HepG2 (cell line): ENCODE measurements at regions not wholly inside any gene's neighbourhood (a gene's known extent, or its start where the extent isn't known, plus 50 kb on each side); places are given as distances from the start of the nearest gene placed in this dataset.

ENCODE experiments used
- HMG20A ChIP-seq: IDR thresholded peaks from 2 replicates; pipeline ENCODE4 v1.6.1; 2016; ENCODE audit warnings: borderline replicate concordance
- KDM1A ChIP-seq: IDR thresholded peaks from 2 replicates; pipeline ENCODE4 v1.6.1; 2016; ENCODE audit warnings: missing compliant biosample characterization
- PREB ChIP-seq: sonication (generic); formaldehyde crosslinking; IDR thresholded peaks from 2 replicates; pipeline ENCODE4 v1.4.0; 2020; ENCODE audit warnings: missing genetic modification reagents
- RARG ChIP-seq: sonication (generic); formaldehyde crosslinking; IDR thresholded peaks from 2 replicates; pipeline ENCODE4 v1.4.0; 2020; ENCODE audit warnings: low read depth, mild to moderate bottlenecking, missing genetic modification reagents
- RFX1 ChIP-seq: fragments of 450-650 bp; IDR thresholded peaks from 2 replicates; pipeline ENCODE4 v1.6.1; 2017
- RORA ChIP-seq: sonication (generic); formaldehyde crosslinking; IDR thresholded peaks from 2 replicates; pipeline ENCODE4 v1.5.0; 2020; ENCODE audit warnings: mild to moderate bottlenecking, missing genetic modification reagents, moderate library complexity
- TBX3 ChIP-seq: fragments of 450-650 bp; IDR thresholded peaks from 2 replicates; pipeline ENCODE4 v1.6.1; 2017; ENCODE audit warnings: antibody characterized with exemption, mild to moderate bottlenecking, inconsistent platforms, borderline replicate concordance
- TMF1 ChIP-seq: sonication (generic); formaldehyde crosslinking; IDR thresholded peaks from 2 replicates; pipeline ENCODE4 v1.8.1; 2022; ENCODE audit warnings: low read depth, missing genetic modification reagents
- ZNF138 ChIP-seq: sonication (generic); formaldehyde crosslinking; IDR thresholded peaks from 2 replicates; pipeline ENCODE4 v1.5.0; 2020; ENCODE audit warnings: mild to moderate bottlenecking, low read depth, missing genetic modification reagents
- ZNF577 ChIP-seq: sonication (generic); formaldehyde crosslinking; IDR thresholded peaks from 2 replicates; pipeline ENCODE4 v1.4.0; 2020; ENCODE audit warnings: mild to moderate bottlenecking, low read depth, missing genetic modification reagents, borderline replicate concordance
- TF ChIP-seq, protein P1 (sequence below): sonication (generic); formaldehyde crosslinking; IDR thresholded peaks from one replicate; pipeline ENCODE4 v1.5.1; 2020; ENCODE audit warnings: mild to moderate bottlenecking, missing genetic modification reagents; ENCODE audit errors: not compliant biosample characterization
- TF ChIP-seq, protein P2 (sequence below): sonication (generic); formaldehyde crosslinking; IDR thresholded peaks from 2 replicates; pipeline ENCODE4 v1.8.0; 2023; ENCODE audit warnings: mild to moderate bottlenecking, missing genetic modification reagents
- TF ChIP-seq, protein P3 (sequence below): sonication (generic); formaldehyde crosslinking; conservative IDR thresholded peaks from 2 replicates; pipeline ENCODE4 v1.4.0; 2020; ENCODE audit warnings: missing genetic modification reagents

DNA sequence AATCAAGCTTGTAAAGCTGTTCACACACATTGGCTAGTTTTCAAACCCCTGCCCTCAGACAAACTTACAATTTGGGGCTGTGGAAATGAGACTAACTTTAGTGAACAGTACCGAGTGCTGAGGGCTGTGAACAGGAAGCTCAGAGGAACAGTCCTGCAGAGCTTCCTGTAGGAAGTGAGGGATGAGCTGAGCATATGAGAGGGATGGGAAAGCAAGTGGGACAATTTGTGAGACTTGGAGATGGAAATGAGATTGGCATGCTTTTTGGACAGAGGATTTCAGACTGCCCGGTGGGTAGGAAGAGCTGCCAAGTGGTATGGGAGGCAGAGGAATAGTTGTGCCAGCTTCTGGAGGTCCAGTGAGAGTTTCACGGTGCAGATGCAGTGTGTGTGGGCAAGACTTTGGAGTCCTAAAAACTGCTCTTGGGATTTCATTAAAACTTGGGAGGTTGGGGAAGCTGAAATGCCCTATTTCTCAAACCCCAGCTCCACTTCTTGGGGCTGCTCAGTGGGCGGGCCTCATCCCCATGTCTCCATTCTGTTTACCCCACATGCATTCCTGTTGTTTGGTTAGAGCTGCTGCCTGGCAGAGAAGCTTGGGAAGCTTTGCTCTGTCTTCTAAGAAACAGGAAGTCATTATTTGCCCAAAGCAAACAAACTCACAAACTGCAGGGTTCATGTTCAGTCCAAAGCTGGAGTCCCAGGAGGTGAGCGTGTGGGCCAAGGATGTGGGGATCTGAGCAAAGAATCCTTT lies 267.5 kb downstream of the ZSWIM6 start (continued):
- no peak for TF ChIP-seq PREB (CRISPR knock-in tag)
- TF ChIP-seq KDM1A, result no peak
- TF ChIP-seq, protein P1, sequence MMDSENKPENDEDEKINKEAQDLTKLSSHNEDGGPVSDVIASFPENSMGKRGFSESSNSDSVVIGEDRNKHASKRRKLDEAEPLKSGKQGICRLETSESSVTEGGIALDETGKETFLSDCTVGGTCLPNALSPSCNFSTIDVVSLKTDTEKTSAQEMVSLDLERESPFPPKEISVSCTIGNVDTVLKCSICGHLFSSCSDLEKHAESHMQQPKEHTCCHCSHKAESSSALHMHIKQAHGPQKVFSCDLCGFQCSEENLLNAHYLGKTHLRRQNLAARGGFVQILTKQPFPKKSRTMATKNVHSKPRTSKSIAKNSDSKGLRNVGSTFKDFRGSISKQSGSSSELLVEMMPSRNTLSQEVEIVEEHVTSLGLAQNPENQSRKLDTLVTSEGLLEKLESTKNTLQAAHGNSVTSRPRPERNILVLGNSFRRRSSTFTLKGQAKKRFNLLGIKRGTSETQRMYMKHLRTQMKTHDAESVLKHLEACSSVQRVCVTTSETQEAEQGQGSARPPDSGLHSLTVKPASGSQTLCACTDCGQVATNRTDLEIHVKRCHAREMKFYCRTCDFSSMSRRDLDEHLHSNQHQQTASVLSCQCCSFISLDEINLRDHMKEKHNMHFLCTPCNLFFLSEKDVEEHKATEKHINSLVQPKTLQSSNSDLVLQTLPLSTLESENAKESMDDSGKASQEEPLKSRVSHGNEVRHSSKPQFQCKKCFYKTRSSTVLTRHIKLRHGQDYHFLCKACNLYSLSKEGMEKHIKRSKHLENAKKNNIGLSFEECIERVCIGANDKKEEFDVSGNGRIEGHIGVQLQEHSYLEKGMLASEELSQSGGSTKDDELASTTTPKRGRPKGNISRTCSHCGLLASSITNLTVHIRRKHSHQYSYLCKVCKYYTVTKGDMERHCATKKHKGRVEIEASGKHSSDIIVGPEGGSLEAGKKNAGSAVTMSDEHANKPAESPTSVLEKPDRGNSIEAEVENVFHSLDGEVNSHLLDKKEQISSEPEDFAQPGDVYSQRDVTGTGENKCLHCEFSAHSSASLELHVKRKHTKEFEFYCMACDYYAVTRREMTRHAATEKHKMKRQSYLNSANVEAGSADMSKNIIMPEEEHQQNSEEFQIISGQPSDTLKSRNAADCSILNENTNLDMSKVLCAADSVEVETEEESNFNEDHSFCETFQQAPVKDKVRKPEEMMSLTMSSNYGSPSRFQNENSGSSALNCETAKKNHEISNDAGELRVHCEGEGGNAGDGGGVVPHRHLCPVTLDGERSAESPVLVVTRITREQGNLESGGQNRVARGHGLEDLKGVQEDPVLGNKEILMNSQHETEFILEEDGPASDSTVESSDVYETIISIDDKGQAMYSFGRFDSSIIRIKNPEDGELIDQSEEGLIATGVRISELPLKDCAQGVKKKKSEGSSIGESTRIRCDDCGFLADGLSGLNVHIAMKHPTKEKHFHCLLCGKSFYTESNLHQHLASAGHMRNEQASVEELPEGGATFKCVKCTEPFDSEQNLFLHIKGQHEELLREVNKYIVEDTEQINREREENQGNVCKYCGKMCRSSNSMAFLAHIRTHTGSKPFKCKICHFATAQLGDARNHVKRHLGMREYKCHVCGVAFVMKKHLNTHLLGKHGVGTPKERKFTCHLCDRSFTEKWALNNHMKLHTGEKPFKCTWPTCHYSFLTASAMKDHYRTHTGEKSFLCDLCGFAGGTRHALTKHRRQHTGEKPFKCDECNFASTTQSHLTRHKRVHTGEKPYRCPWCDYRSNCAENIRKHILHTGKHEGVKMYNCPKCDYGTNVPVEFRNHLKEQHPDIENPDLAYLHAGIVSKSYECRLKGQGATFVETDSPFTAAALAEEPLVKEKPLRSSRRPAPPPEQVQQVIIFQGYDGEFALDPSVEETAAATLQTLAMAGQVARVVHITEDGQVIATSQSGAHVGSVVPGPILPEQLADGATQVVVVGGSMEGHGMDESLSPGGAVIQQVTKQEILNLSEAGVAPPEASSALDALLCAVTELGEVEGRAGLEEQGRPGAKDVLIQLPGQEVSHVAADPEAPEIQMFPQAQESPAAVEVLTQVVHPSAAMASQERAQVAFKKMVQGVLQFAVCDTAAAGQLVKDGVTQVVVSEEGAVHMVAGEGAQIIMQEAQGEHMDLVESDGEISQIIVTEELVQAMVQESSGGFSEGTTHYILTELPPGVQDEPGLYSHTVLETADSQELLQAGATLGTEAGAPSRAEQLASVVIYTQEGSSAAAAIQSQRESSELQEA, result no peak
- no peak for TF ChIP-seq RORA (CRISPR knock-in tag)
- no peak for TF ChIP-seq RFX1
- no peak for TF ChIP-seq TBX3
- TF ChIP-seq ZNF138 (CRISPR knock-in tag), result no peak
- no peak for TF ChIP-seq TMF1 (CRISPR knock-in tag)
- TF ChIP-seq ZNF577 (CRISPR knock-in tag), result no peak
- peak; percentile 23; the same call in 1 of the 2 replicates for TF ChIP-seq HMG20A
- TF ChIP-seq RARG (CRISPR knock-in tag), result no peak
- TF ChIP-seq, protein P2, sequence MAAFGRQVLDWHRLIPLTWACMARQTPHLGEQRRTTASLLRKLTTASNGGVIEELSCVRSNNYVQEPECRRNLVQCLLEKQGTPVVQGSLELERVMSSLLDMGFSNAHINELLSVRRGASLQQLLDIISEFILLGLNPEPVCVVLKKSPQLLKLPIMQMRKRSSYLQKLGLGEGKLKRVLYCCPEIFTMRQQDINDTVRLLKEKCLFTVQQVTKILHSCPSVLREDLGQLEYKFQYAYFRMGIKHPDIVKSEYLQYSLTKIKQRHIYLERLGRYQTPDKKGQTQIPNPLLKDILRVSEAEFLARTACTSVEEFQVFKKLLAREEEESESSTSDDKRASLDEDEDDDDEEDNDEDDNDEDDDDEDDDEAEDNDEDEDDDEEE, result no peak
- TF ChIP-seq, protein P3, sequence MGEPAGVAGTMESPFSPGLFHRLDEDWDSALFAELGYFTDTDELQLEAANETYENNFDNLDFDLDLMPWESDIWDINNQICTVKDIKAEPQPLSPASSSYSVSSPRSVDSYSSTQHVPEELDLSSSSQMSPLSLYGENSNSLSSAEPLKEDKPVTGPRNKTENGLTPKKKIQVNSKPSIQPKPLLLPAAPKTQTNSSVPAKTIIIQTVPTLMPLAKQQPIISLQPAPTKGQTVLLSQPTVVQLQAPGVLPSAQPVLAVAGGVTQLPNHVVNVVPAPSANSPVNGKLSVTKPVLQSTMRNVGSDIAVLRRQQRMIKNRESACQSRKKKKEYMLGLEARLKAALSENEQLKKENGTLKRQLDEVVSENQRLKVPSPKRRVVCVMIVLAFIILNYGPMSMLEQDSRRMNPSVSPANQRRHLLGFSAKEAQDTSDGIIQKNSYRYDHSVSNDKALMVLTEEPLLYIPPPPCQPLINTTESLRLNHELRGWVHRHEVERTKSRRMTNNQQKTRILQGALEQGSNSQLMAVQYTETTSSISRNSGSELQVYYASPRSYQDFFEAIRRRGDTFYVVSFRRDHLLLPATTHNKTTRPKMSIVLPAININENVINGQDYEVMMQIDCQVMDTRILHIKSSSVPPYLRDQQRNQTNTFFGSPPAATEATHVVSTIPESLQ, result no peak
